ENCODE measurements at regions not wholly inside any gene's neighbourhood (a gene's known extent, or its start where the extent isn't known, plus 50 kb on each side); places are given as distances from the start of the nearest gene placed in this dataset.

DNA sequence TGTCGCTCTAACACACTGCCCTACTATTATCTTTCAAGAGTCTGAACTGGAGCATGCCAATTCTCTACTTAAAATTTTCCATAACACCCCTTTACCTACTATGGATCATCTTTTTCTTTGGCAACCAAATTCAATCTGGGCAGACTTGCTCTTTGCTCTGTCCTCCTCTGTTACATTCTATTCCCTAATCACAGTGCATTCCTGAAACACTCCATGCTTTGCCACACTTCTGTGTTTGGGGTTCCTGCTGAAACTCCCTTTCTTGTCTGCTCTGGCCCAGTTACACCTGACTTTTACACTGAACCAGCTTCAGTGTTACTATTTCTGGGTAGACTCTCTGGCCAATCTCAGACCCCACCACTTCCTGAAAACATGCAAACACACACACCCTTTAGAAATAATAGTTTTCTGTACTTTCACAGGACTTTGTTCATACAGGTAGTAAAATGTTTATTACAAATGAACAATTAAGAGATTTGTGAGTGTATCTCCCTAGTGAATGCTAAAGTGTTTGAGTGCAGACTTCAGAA is 119.9 kb upstream of the DCC start:
- Histone ChIP-seq H3K27me3 (no peaks in the 10 kb centered on the region), H3K4me3 (no peak overlapping the region), H3K36me3 (no peaks in the 10 kb centered on the region), H3K9me3 (no peaks in the 10 kb centered on the region), H3K27ac (no peak overlapping the region), H3K4me1 (no peaks in the 10 kb centered on the region)
- WGBS, 2 donors = 86 to 88% methylated on average over 1 of the region's 1 CpG
- no peak for DNase-seq (ENCODE audit: low spot score in 2 of 2)
- TF ChIP-seq EP300 (IDR thresholded peaks at IDR 0.05) = no peak
- TF ChIP-seq, protein P1, sequence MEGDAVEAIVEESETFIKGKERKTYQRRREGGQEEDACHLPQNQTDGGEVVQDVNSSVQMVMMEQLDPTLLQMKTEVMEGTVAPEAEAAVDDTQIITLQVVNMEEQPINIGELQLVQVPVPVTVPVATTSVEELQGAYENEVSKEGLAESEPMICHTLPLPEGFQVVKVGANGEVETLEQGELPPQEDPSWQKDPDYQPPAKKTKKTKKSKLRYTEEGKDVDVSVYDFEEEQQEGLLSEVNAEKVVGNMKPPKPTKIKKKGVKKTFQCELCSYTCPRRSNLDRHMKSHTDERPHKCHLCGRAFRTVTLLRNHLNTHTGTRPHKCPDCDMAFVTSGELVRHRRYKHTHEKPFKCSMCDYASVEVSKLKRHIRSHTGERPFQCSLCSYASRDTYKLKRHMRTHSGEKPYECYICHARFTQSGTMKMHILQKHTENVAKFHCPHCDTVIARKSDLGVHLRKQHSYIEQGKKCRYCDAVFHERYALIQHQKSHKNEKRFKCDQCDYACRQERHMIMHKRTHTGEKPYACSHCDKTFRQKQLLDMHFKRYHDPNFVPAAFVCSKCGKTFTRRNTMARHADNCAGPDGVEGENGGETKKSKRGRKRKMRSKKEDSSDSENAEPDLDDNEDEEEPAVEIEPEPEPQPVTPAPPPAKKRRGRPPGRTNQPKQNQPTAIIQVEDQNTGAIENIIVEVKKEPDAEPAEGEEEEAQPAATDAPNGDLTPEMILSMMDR (IDR thresholded peaks at IDR 0.05) = no peak
- TF ChIP-seq POLR2A (IDR thresholded peaks at IDR 0.05) = no peak

DNA sequence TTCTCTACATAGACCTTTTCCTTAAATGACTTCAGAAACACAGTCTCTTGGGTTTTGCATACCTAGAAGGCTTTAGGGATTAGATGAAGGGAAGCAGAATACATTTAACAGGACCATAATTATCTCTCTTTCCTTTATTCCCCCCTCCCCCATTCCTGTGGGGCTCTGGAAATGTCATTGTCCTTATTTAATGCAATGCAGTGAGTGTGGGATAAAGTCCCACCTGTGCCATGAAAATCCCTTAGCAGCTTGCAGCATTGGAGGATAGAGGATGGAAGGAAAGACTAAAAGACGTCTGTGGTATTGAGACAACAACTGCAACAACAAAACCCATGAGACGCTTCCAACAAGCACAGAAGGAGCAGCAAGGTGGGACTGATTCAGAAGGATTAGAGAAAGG is 117.8 kb upstream of the DCC start:
- WGBS, 2 donors = 54 to 67% methylated on average over 2 of the region's 2 CpGs
- Histone ChIP-seq H3K27ac (no peak overlapping the region), H3K9me3 (no peaks in the 10 kb centered on the region), H3K36me3 (no peaks in the 10 kb centered on the region), H3K27me3 (no peaks in the 10 kb centered on the region), H3K4me3 (no peak overlapping the region), H3K4me1 (no peaks in the 10 kb centered on the region)
- no peak for DNase-seq (ENCODE audit: low spot score in 2 of 2)
- TF ChIP-seq, protein P1 (IDR thresholded peaks at IDR 0.05) = no peak
- no peak for TF ChIP-seq EP300 (IDR thresholded peaks at IDR 0.05)
- no peak for TF ChIP-seq POLR2A (IDR thresholded peaks at IDR 0.05)

DNA sequence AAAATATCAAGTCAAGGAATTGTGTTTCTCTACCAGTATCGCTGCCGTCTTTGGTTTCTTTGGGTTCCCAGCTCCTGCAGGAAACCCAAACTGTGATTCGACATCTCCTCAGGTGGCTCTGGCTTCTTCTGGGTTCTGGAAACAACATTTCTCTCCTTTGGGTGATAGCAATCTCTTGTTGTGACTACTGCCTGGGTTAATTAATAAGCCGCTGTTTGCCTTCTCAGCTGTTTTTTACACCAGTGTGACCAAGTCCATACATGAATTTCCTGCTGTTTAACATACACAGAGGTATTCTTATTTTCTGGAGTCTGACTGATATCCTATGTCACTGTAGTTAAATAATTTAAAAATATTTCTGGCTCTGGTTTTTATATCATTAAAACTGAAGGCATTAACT is 112.5 kb upstream of the DCC start:
- WGBS, 2 donors = 89 to 92% methylated on average over 4 of the region's 4 CpGs
- H3K9me3 ChIP-seq = no peaks in the 10 kb centered on the region
- TF ChIP-seq POLR2A (IDR thresholded peaks at IDR 0.05) (no peak), EP300 (IDR thresholded peaks at IDR 0.05) (no peak)
- TF ChIP-seq, protein P1 (IDR thresholded peaks at IDR 0.05) = no peak
- H3K36me3 ChIP-seq = no peaks in the 10 kb centered on the region
- no peak overlapping the region for H3K27ac ChIP-seq
- no peaks in the 10 kb centered on the region for H3K27me3 ChIP-seq
- H3K4me1 ChIP-seq = no peaks in the 10 kb centered on the region
- no peak overlapping the region for H3K4me3 ChIP-seq
- no peak for DNase-seq (ENCODE audit: low spot score in 2 of 2)

DNA sequence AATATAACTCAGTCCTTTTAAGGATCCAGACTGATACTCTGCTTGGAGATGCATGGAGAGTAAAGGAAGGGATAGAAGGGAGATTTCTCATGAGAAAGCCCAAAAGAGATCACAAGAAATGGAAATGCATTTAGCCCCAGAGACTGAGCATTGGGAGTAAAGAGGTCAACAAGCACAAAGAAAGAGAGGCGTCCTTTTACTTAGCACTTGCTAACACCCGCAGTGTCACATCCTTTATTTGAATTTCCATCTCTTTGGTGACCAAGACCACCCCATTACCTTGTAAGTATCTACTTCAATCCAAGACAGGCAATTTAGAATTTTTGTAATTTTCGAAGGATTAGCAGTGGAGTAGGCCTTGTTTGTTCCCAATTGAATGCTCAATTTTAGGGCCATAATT is 111.8 kb upstream of the DCC start:
- H3K4me1 ChIP-seq = no peaks in the 10 kb centered on the region
- 45 to 62% methylated on average over 3 of the region's 3 CpGs for WGBS, 2 donors
- H3K36me3 ChIP-seq = no peaks in the 10 kb centered on the region
- no peaks in the 10 kb centered on the region for H3K27me3 ChIP-seq
- no peaks in the 10 kb centered on the region for H3K9me3 ChIP-seq
- TF ChIP-seq POLR2A (IDR thresholded peaks at IDR 0.05) (no peak), EP300 (IDR thresholded peaks at IDR 0.05) (no peak)
- TF ChIP-seq, protein P1 (IDR thresholded peaks at IDR 0.05) = no peak
- no peak overlapping the region for H3K27ac ChIP-seq
- DNase-seq (ENCODE audit: low spot score in 2 of 2) = no peak
- no peak overlapping the region for H3K4me3 ChIP-seq

DNA sequence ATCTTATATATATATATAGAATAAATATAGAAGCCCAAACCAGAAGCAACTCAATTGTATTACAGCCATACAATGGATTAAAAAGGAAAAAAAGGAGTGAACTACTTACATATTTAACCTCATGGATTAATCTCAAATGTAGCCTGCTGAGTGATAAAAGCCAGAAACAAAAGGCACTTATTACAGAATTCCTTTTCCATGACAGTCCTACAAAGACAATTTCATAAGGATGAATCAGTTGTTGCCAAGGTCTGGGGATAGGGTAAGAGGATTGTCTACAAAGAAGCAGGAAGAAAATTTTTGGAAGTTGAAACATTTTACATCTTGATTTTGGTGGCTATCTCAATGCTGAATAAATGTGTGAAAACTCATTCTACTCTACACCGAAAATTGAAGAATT is 103.9 kb upstream of the DCC start:
- Histone ChIP-seq H3K9me3 (no peaks in the 10 kb centered on the region), H3K27me3 (no peaks in the 10 kb centered on the region), H3K36me3 (no peaks in the 10 kb centered on the region), H3K27ac (no peak overlapping the region), H3K4me3 (no peak overlapping the region), H3K4me1 (no peaks in the 10 kb centered on the region)
- DNase-seq (ENCODE audit: low spot score in 2 of 2) = no peak
- TF ChIP-seq, protein P1 (IDR thresholded peaks at IDR 0.05) = no peak
- TF ChIP-seq POLR2A (IDR thresholded peaks at IDR 0.05) = no peak
- TF ChIP-seq EP300 (IDR thresholded peaks at IDR 0.05) = no peak
- WGBS, 2 donors = 95% methylated on average over 1 of the region's 1 CpG
